Peyer's patch (tissue), 4 donors: ENCODE measurements at regions not wholly inside any gene's neighbourhood (a gene's known extent, or its start where the extent isn't known, plus 50 kb on each side); places are given as distances from the start of the nearest gene placed in this dataset.

ENCODE experiments used
- CTCF ChIP-seq, 6 experiments: fragments of 450-650 bp in 4 of 6; fragments of 200-600 bp in 2 of 6; sonication (generic) in 1 of 6; IDR thresholded peaks; one replicate each; pipeline ENCODE4 v1.5.1; 2017 to 2019; ENCODE audit warnings: antibody characterized with exemption in 6 of 6, mild to moderate bottlenecking in 3 of 6, moderate library complexity in 1 of 6
- POLR2A ChIP-seq, 2 donors: fragments of 450-650 bp; IDR thresholded peaks; one replicate each; pipeline ENCODE4 v1.5.1; 2017; ENCODE audit warnings: antibody characterized with exemption in 2 of 2, mild to moderate bottlenecking in 2 of 2, moderate library complexity in 2 of 2

- TF ChIP-seq POLR2A (IDR thresholded peaks at IDR 0.05) (no peak), CTCF (IDR thresholded peaks at IDR 0.05) (no peak)
Measured at GRCh38 chr13:27869436-27870095, 50.2 kb upstream of the PDX1 start.
